ENCODE measurements at regions not wholly inside any gene's neighbourhood (a gene's known extent, or its start where the extent isn't known, plus 50 kb on each side); places are given as distances from the start of the nearest gene placed in this dataset.
A peak's percentile ranks its signal among the peaks of the same experiment; 100 is the strongest.
"Not testable (repeated sequence)": the region's sequence is repeated elsewhere in the genome, so short reads cannot be mapped to it uniquely, and the experiment has no call there.

- DNase-seq: no peak
These were observed 153.9 kb downstream of the RNASET2 start for GRCh38 chr6:166802401-166802800.

GRCh38 chr6:166800137-166800536, 156.2 kb downstream of the RNASET2 start:
- no peak for DNase-seq

- no peak for DNase-seq
These were observed 157.7 kb downstream of the RNASET2 start for GRCh38 chr6:166798652-166799051.

DNA sequence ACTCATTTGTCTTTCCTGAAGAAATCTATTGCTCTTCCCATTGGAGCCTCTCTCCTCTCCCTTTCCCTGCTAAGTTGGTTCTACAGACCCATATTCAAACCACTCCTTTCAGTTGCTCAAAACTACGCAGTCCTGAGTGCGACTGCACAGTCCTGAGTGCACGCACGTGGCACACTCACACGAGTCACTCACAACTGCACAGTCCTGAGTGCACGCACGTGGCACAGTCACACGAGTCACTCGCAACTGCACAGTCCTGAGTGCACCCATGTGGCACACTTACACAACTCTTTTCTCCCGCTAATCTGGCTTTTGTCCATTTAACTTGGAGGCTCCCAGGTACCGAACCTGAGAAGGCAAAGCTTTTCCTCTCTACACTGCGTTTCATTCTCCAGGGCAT, 159.7 kb downstream of the RNASET2 start:
- DNase-seq: no peak

DNA sequence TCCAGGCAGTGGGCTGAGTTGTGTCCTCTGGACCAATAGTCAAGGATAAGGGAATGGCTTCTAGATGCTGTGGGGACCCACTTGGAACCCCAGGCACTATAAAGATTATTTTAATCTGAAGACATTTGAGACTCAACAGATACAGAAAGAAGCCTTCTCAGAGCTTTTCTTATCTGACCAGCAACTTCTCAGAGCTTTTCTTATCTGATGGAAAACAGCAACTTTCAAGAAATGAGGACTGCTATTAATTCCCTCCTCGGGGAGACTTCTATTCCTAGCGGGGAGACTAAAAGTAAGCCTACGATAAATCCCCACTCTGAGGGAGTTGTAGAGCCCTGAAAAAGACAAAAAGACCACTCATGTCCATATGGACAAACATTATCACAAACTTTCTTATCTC, 160.5 kb downstream of the RNASET2 start:
- no peak for DNase-seq

GRCh38 chr6:166790808-166791207, 163.8 kb upstream of the RPS6KA2 start:
- DNase-seq: not testable (repeated sequence)

DNA sequence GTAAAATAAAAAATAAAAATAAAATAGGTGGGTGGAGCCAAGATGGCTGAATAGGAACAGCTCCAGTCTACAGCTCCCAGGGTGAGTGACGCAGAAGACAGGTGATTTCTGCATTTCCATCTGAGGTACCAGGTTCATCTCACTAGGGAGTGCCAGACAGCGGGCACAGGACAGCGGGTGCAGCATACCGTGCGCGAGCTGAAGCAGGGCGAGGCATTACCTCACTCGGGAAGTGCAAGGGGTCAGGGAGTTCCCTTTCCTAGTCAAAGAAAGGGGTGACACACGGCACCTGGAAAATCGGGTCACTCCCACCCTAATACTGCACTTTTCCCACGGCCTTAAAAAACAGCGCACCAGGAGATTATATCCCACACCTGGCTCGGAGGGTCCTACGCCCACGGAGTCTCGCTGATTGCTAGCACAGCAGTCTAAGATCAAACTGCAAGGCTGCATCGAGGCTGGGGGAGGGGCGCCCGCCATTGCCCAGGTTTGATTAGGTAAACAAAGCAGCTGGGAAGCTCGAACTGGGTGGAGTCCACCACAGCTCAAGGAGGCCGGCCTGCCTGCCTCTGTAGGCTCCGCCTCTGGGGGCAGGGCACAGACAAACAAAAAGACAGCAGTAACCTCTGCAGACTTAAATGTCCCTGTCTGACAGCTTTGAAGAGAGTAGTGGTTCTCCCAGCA, 161.9 kb upstream of the RPS6KA2 start:
- not testable (repeated sequence) for DNase-seq

- DNase-seq: peak; percentile 77
These were observed 159.7 kb upstream of the RPS6KA2 start for GRCh38 chr6:166786704-166787293.

- DNase-seq: no peak
These were observed 158.1 kb upstream of the RPS6KA2 start for GRCh38 chr6:166785131-166785530.

GRCh38 chr6:166784691-166785090, 157.6 kb upstream of the RPS6KA2 start:
- no peak for DNase-seq

GRCh38 chr6:166782520-166782919, 155.5 kb upstream of the RPS6KA2 start:
- no peak for DNase-seq

GRCh38 chr6:166781331-166781730, 154.3 kb upstream of the RPS6KA2 start:
- DNase-seq: no peak

DNA sequence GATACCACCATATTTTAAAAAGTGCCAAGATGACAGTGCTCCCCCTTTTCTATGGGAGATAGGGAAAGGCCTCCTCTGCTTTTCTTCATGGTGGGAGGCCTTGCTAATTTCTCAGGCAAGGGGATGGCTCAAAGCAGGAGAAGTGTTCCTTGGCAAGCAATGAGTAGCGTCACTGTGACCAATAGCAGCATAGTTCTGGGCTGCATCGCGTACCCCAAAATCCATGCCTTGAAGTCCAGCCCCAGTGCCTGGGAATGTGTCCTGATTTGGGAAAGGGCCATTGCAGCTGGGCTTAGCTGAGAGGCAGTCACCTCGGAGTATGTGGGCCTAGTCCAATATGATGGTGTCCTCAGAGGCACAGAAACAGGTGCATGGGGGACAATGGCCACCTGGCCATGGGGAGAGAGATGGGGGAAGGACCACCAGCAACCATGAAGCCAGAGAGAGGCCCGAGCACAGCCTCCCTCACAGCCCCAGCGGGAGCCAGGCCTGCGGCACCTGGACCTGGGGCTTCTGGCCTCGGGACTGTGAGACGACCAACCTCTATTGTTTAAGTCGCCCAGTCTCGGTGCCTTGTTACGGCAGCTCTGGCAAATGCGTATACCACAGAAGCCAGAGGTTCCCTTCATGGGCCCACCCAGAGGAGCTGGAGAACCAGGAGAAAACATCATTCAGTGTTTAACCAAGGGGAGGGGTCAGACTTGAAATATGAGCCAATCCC, 153.1 kb upstream of the RPS6KA2 start:
- no peak for DNase-seq

GRCh38 chr6:166779381-166779780, 152.3 kb upstream of the RPS6KA2 start:
- DNase-seq: no peak

- no peak for DNase-seq
These were observed 151.7 kb upstream of the RPS6KA2 start for GRCh38 chr6:166778776-166779175.

DNA sequence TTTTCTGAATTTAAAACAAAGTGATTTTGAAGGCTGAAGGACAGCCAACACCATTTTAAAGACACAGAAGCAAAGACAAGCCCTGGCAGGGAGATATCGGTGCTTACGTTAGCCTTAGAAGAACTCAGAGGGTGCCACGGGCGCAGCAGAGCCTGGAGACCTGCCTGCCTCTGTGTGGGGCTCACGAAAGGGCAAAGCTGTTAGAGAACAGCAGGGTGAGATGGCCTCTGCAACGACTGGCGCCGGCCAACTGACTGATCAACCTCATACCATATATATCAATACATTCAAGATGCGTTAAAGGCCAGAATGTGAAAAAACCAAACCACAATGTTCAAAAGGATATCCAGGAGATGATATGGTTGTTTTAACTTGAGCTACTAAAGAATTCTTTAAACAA, 151.0 kb upstream of the RPS6KA2 start:
- no peak for DNase-seq

DNA sequence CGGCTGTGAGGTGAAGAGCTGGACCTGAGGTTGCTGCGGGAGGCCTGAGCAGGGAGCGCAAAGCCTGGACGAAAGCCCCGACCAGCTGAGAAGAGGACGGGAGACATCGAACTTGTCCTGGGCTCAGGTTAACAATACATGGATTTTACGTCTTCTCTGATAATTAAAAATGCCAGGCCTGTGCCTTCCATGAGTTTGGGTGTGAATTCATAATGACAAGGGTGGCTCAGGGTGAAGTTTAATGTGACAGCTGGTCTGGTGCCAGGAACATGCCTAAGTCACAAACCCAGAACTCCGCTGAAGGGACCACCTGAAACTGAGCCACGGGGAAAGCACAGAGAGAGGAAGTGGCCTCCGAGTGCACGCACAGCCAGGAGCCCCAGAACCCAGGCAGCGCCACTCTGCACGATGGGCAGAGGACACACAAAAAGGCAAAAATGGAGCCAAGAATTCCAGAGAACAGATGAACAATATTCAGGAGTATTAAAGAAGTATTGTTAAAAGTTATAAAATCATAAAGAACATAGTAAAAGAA, 150.1 kb upstream of the RPS6KA2 start:
- DNase-seq: no peak

DNA sequence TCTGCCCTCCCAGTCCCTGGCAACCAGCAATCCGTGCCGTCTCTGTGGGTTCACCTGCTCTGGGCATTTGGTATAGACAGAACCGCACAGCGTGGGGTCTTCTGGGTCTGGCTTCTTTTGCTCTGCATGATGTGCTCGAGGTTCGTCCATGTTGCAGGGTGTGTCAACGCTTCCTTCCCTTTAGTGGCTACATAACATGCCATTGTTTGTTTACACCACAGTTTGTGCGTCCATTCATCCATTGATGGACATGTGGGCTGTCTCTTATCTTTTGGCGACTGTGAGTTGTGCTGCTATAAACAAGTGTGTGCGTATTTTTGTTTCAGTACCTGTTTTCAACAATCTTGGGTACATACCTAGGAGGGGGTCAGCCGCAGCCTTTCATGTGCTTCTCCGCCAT, 149.5 kb upstream of the RPS6KA2 start:
- no peak for DNase-seq

- DNase-seq: no peak
These were observed 148.8 kb upstream of the RPS6KA2 start for GRCh38 chr6:166775923-166776220.

- DNase-seq: peak; percentile 77
These were observed 148.3 kb upstream of the RPS6KA2 start for GRCh38 chr6:166775180-166775922.

GRCh38 chr6:166774770-166775169, 147.7 kb upstream of the RPS6KA2 start:
- DNase-seq: no peak

- DNase-seq: no peak
These were observed 147.2 kb upstream of the RPS6KA2 start for GRCh38 chr6:166774292-166774691.

DNA sequence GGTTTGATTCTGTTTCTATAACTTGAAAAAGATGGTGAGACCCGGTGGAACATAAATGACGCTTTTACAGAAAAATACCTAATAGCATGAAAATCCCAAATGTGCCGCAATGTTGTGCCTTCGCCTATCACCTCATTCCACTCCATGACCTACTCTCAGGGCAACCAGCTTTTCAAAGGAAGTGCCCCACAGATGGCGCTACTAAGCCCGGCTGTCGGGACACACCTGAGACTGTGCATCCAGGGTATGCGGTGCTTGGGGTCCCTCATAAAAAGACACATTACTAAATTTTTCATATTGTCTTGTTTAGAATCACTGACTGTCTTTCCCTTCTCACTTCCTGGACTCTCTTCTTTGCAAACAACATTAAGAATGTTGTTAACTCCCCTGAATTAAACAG, 145.5 kb upstream of the RPS6KA2 start:
- DNase-seq: no peak

GRCh38 chr6:166771701-166772100, 144.7 kb upstream of the RPS6KA2 start:
- no peak for DNase-seq
